ENCODE measurements at regions not wholly inside any gene's neighbourhood (a gene's known extent, or its start where the extent isn't known, plus 50 kb on each side); places are given as distances from the start of the nearest gene placed in this dataset.

GRCh38 chr2:186113284-186113683 is 372.8 kb upstream of the ZC3H15 start:
- H3K9me3 ChIP-seq (ENCODE audit: control insufficient read depth, insufficient read depth, low read depth, low read length) = no peaks in the 10 kb centered on the region; the same call in none of the 2 replicates
- TF ChIP-seq TCF7L2 (IDR thresholded peaks at IDR 0.05; ENCODE audit: low read depth, low read length) = no peak
- TF ChIP-seq REST (IDR thresholded peaks at IDR 0.05; ENCODE audit: insufficient read depth in 1 of 2, low read depth in 2 of 2, low read length in 1 of 2) = no peak
- no peak for TF ChIP-seq POLR2AphosphoS5 (IDR thresholded peaks at IDR 0.05; ENCODE audit: low read depth, low read length)
- TF ChIP-seq SIN3A (IDR thresholded peaks at IDR 0.05; ENCODE audit: borderline replicate concordance, insufficient read depth, low read depth, low read length) = no peak
- no peak for TF ChIP-seq CTCF (IDR thresholded peaks at IDR 0.05)
- intact Hi-C loops (cut with micrococcal nuclease; ENCODE audit: unreplicated experiment) = no loop called here
- in situ Hi-C loops (cut with HindIII; ENCODE audit: low pct_unique_long_range_greater_than_20kb, low sequenced_read_pairs) = no loop called here
- H3K36me3 ChIP-seq (ENCODE audit: control insufficient read depth, insufficient read depth, low read length) = no peaks in the 10 kb centered on the region
- ChIA-PET POLR2A (no interaction called here), CTCF (no interaction called here)
- H3K27ac ChIP-seq (ENCODE audit: low read length) = no peak overlapping the region
- H3K4me1 ChIP-seq (ENCODE audit: control insufficient read depth, insufficient read depth, low read length) = no peaks in the 10 kb centered on the region
- no peak overlapping the region for H3K4me3 ChIP-seq (ENCODE audit: low read depth in 2 of 2, low read length in 2 of 2)
- H3K27me3 ChIP-seq (ENCODE audit: control insufficient read depth, insufficient read depth, low read length) = no peaks in the 10 kb centered on the region
- no peak for ATAC-seq
- DNase-seq (ENCODE audit: low read depth, low spot score) = no peak
- BruUV-seq (replicated peaks) = no TSS peak

GRCh38 chr2:186125156-186125555 is 360.9 kb upstream of the ZC3H15 start:
- ChIA-PET POLR2A (no interaction called here), CTCF (no interaction called here)
- Histone ChIP-seq H3K4me3 (ENCODE audit: low read depth in 2 of 2, low read length in 2 of 2) (no peak overlapping the region), H3K9me3 (ENCODE audit: control insufficient read depth, insufficient read depth, low read depth, low read length) (no peaks in the 10 kb centered on the region), H3K27ac (ENCODE audit: low read length) (no peak overlapping the region), H3K4me1 (ENCODE audit: control insufficient read depth, insufficient read depth, low read length) (no peaks in the 10 kb centered on the region; the same call in 1 of the 2 replicates), H3K36me3 (ENCODE audit: control insufficient read depth, insufficient read depth, low read length) (no peaks in the 10 kb centered on the region), H3K27me3 (ENCODE audit: control insufficient read depth, insufficient read depth, low read length) (no peaks in the 10 kb centered on the region)
- ATAC-seq = no peak
- intact Hi-C loops (cut with micrococcal nuclease; ENCODE audit: unreplicated experiment) = no loop called here
- BruUV-seq (replicated peaks) = no TSS peak
- DNase-seq (ENCODE audit: low read depth, low spot score) = no peak
- TF ChIP-seq SIN3A (IDR thresholded peaks at IDR 0.05; ENCODE audit: borderline replicate concordance, insufficient read depth, low read depth, low read length) = no peak
- no peak for TF ChIP-seq POLR2AphosphoS5 (IDR thresholded peaks at IDR 0.05; ENCODE audit: low read depth, low read length)
- TF ChIP-seq CTCF (IDR thresholded peaks at IDR 0.05) = no peak
- no peak for TF ChIP-seq REST (IDR thresholded peaks at IDR 0.05; ENCODE audit: insufficient read depth in 1 of 2, low read depth in 2 of 2, low read length in 1 of 2)
- TF ChIP-seq TCF7L2 (IDR thresholded peaks at IDR 0.05; ENCODE audit: low read depth, low read length) = no peak
- in situ Hi-C loops (cut with HindIII; ENCODE audit: low pct_unique_long_range_greater_than_20kb, low sequenced_read_pairs) = no loop called here

Measured in Panc1 (cell line).